ENCODE measurements at regions not wholly inside any gene's neighbourhood (a gene's known extent, or its start where the extent isn't known, plus 50 kb on each side); places are given as distances from the start of the nearest gene placed in this dataset.

GRCh38 chr12:124668602-124669001 lies 101.2 kb upstream of the NCOR2 start:
- H3K9me3 Mint-ChIP-seq (ENCODE audit: unreplicated experiment) = peaks cover 9% of the 10 kb centered on the region
- TF ChIP-seq EZH2 (IDR thresholded peaks at IDR 0.05; ENCODE audit: insufficient read depth, low read length) (no peak), CTCF (IDR thresholded peaks at IDR 0.05; ENCODE audit: insufficient read depth, low read depth, low read length) (no peak)
- peaks cover 11% of the 10 kb centered on the region for H3K4me1 Mint-ChIP-seq (ENCODE audit: low read depth, unreplicated experiment)
- no peak for FAIRE-seq
- Histone ChIP-seq H3K27me3 (ENCODE audit: insufficient read depth, low read length) (no peaks in the 10 kb centered on the region), H2AFZ (ENCODE audit: low read depth, low read length) (no peak overlapping the region), H3K4me1 (ENCODE audit: insufficient read depth, low read length) (peaks cover 25% of the 10 kb centered on the region), H3K4me2 (ENCODE audit: low read length) (no peak overlapping the region), H3K4me3 (ENCODE audit: insufficient read depth, low read depth, low read length) (no peak overlapping the region), H3K36me3 (ENCODE audit: insufficient read depth, low read length) (no peaks in the 10 kb centered on the region), H4K20me1 (ENCODE audit: insufficient read depth, low read length) (no peaks in the 10 kb centered on the region), H3K9ac (ENCODE audit: low read length) (no peak overlapping the region), H3K27ac (ENCODE audit: low read depth, low read length) (no peak overlapping the region), H3K9me3 (ENCODE audit: insufficient read depth, low read depth, low read length) (peaks cover 4% of the 10 kb centered on the region), H3K79me2 (ENCODE audit: insufficient read depth, low read length) (no peaks in the 10 kb centered on the region)
- H3K27me3 Mint-ChIP-seq (ENCODE audit: low read depth, unreplicated experiment) = no peaks in the 10 kb centered on the region
- no peaks in the 10 kb centered on the region for H3K36me3 Mint-ChIP-seq (ENCODE audit: low read depth, unreplicated experiment)
- DNase-seq (ENCODE audit: low read depth) = no peak
- H3K4me3 Mint-ChIP-seq (ENCODE audit: unreplicated experiment) = no peak overlapping the region
- H3K27ac Mint-ChIP-seq (ENCODE audit: unreplicated experiment) = no peak overlapping the region

GRCh38 chr12:124667506-124668326 lies 100.3 kb upstream of the NCOR2 start:
- H3K4me1 ChIP-seq (ENCODE audit: insufficient read depth, low read length) = peaks cover 26% of the 10 kb centered on the region
- Mint-ChIP-seq H3K27ac (ENCODE audit: unreplicated experiment) (no peak overlapping the region), H3K36me3 (ENCODE audit: low read depth, unreplicated experiment) (no peaks in the 10 kb centered on the region), H3K4me1 (ENCODE audit: low read depth, unreplicated experiment) (peaks cover 20% of the 10 kb centered on the region), H3K27me3 (ENCODE audit: low read depth, unreplicated experiment) (no peaks in the 10 kb centered on the region), H3K9me3 (ENCODE audit: unreplicated experiment) (peaks cover 9% of the 10 kb centered on the region), H3K4me3 (ENCODE audit: unreplicated experiment) (no peak overlapping the region)
- H3K4me3 ChIP-seq (ENCODE audit: insufficient read depth, low read depth, low read length) = no peak overlapping the region
- H3K36me3 ChIP-seq (ENCODE audit: insufficient read depth, low read length) = no peaks in the 10 kb centered on the region
- H3K27me3 ChIP-seq (ENCODE audit: insufficient read depth, low read length) = no peaks in the 10 kb centered on the region
- H3K27ac ChIP-seq (ENCODE audit: low read depth, low read length) = no peak overlapping the region
- no peak for DNase-seq (ENCODE audit: low read depth)
- no peak for FAIRE-seq
- H3K79me2 ChIP-seq (ENCODE audit: insufficient read depth, low read length) = no peaks in the 10 kb centered on the region
- no peak overlapping the region for H3K9ac ChIP-seq (ENCODE audit: low read length)
- no peak overlapping the region for H3K4me2 ChIP-seq (ENCODE audit: low read length)
- no peaks in the 10 kb centered on the region for H4K20me1 ChIP-seq (ENCODE audit: insufficient read depth, low read length)
- H3K9me3 ChIP-seq (ENCODE audit: insufficient read depth, low read depth, low read length) = peaks cover 4% of the 10 kb centered on the region
- TF ChIP-seq EZH2 (IDR thresholded peaks at IDR 0.05; ENCODE audit: insufficient read depth, low read length) (no peak), CTCF (IDR thresholded peaks at IDR 0.05; ENCODE audit: insufficient read depth, low read depth, low read length) (no peak)
- no peak overlapping the region for H2AFZ ChIP-seq (ENCODE audit: low read depth, low read length)

- TF ChIP-seq EZH2 (IDR thresholded peaks at IDR 0.05; ENCODE audit: insufficient read depth, low read length) = no peak
- TF ChIP-seq CTCF (IDR thresholded peaks at IDR 0.05; ENCODE audit: insufficient read depth, low read depth, low read length) = no peak
- Histone ChIP-seq H3K4me3 (ENCODE audit: insufficient read depth, low read depth, low read length) (no peak overlapping the region), H3K27ac (ENCODE audit: low read depth, low read length) (no peak overlapping the region), H2AFZ (ENCODE audit: low read depth, low read length) (no peak overlapping the region), H3K4me1 (ENCODE audit: insufficient read depth, low read length) (peaks cover 26% of the 10 kb centered on the region), H3K36me3 (ENCODE audit: insufficient read depth, low read length) (no peaks in the 10 kb centered on the region), H3K27me3 (ENCODE audit: insufficient read depth, low read length) (no peaks in the 10 kb centered on the region), H3K79me2 (ENCODE audit: insufficient read depth, low read length) (no peaks in the 10 kb centered on the region), H4K20me1 (ENCODE audit: insufficient read depth, low read length) (no peaks in the 10 kb centered on the region), H3K4me2 (ENCODE audit: low read length) (no peak overlapping the region), H3K9ac (ENCODE audit: low read length) (no peak overlapping the region), H3K9me3 (ENCODE audit: insufficient read depth, low read depth, low read length) (peaks cover 4% of the 10 kb centered on the region)
- no peaks in the 10 kb centered on the region for H3K36me3 Mint-ChIP-seq (ENCODE audit: low read depth, unreplicated experiment)
- DNase-seq (ENCODE audit: low read depth) = no peak
- no peak overlapping the region for H3K27ac Mint-ChIP-seq (ENCODE audit: unreplicated experiment)
- peaks cover 28% of the 10 kb centered on the region for H3K4me1 Mint-ChIP-seq (ENCODE audit: low read depth, unreplicated experiment)
- peaks cover 9% of the 10 kb centered on the region for H3K9me3 Mint-ChIP-seq (ENCODE audit: unreplicated experiment)
- no peaks in the 10 kb centered on the region for H3K27me3 Mint-ChIP-seq (ENCODE audit: low read depth, unreplicated experiment)
- H3K4me3 Mint-ChIP-seq (ENCODE audit: unreplicated experiment) = no peak overlapping the region
- no peak for FAIRE-seq
Observed at GRCh38 chr12:124666722-124667259, 99.4 kb upstream of the NCOR2 start.
